IMR-90 (cell line): ENCODE measurements at regions not wholly inside any gene's neighbourhood (a gene's known extent, or its start where the extent isn't known, plus 50 kb on each side); places are given as distances from the start of the nearest gene placed in this dataset.

Experiments
- POLR2A ChIP-seq: IDR thresholded peaks from 2 replicates; pipeline ENCODE4 v1.6.1; 2012; ENCODE audit warnings: mild to moderate bottlenecking, low read depth, low read length
- SMC3 ChIP-seq: fragments of 150-350 bp; IDR thresholded peaks from 2 replicates; pipeline ENCODE4 v1.6.1; 2016; ENCODE audit warnings: low read depth, mild to moderate bottlenecking, antibody characterized with exemption, low read length, moderate library complexity
- TF ChIP-seq, protein P1 (sequence below): conservative IDR thresholded peaks from 2 replicates; pipeline ENCODE4 v1.5.1; 2012; ENCODE audit warnings: mild to moderate bottlenecking, low read depth, low read length, improper control_type of control experiment

DNA sequence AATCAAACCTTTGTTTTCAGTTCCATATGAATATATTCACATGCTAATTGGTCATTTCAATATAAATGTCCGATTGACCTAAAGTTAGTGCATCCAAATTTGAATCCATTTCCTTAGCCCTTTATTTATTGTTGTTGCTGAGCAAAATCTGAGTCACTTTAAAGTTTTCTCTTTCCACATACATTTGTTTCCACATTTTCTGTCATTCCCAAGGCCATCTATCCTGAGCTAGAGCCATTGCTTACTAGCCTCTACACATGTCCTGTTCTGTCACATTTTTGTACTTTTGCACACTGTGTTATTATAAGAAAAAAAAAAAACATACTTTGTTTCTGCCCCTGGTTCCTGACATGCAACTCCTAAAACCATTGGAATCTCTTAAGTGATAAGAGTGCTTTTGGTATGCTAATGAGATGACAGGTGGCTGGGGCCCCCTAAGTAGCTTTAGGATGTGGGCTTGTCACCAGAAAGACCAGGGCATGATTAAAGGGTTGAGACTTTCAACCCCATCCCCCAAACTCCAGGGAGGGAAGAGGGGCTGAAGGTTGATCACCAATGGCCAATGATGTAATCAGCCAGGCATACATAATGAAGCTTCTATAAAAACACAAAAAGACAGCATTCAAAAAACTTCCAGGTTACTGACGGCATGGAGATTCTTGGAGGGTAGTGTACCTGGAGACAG is 353.3 kb upstream of the MAGEB16 start:
- TF ChIP-seq SMC3 (no peak), POLR2A (no peak)
- TF ChIP-seq, protein P1, sequence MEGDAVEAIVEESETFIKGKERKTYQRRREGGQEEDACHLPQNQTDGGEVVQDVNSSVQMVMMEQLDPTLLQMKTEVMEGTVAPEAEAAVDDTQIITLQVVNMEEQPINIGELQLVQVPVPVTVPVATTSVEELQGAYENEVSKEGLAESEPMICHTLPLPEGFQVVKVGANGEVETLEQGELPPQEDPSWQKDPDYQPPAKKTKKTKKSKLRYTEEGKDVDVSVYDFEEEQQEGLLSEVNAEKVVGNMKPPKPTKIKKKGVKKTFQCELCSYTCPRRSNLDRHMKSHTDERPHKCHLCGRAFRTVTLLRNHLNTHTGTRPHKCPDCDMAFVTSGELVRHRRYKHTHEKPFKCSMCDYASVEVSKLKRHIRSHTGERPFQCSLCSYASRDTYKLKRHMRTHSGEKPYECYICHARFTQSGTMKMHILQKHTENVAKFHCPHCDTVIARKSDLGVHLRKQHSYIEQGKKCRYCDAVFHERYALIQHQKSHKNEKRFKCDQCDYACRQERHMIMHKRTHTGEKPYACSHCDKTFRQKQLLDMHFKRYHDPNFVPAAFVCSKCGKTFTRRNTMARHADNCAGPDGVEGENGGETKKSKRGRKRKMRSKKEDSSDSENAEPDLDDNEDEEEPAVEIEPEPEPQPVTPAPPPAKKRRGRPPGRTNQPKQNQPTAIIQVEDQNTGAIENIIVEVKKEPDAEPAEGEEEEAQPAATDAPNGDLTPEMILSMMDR = no peak
